Eye (tissue), 1 donor: ENCODE measurements at regions not wholly inside any gene's neighbourhood (a gene's known extent, or its start where the extent isn't known, plus 50 kb on each side); places are given as distances from the start of the nearest gene placed in this dataset.

Experiments used
- DNase-seq: peaks from one replicate; pipeline ENCODE4 v3.0.0-alpha.2; 2015

DNA sequence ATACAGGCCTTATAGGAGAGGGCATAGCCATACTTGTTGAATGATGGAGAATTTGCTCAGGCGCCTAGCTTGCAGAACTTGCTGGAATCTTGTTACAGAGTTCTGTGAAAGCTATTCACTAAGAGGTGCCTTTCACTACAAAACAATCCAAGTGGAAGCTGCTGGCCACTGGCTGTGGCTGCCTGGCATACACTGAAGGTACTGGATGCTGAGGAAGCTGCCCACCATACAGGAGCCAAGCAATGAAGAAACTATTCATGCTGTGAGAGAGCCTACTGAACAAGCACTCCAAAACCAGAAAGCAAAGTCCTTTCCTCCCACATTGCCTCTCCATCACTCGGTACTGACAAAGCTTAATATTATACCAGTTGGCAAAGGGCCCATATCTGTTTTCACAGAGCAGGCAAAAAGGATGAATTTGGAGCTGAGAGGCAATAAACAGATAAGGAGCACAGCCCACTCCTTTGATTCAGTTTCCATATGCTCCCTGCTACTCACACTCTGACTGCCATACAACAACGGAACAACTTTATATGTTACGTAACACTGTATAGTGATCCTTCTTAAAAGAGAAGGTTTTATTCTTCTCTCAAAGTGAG lies 192.6 kb upstream of the ALCAM start:
- DNase-seq, result no peak

DNA sequence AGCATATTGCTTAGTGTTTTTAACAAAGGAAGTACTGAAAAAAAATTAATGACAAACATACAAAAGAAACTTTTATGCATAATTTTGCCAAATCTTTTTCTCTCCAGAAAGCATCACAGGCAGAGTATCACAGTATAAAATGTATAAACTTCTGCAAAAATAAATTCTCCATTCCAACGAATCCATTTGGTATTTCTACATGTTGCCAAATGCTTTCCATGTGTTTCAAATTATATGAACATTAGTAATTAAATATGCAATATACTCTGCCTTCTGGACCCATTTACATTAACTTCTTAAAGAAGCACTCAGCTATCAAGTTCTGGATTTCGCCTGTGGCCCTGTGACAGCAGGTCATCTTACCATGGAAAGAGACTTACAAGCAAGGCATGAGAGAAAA lies 189.1 kb upstream of the ALCAM start:
- DNase-seq, result no peak

DNA sequence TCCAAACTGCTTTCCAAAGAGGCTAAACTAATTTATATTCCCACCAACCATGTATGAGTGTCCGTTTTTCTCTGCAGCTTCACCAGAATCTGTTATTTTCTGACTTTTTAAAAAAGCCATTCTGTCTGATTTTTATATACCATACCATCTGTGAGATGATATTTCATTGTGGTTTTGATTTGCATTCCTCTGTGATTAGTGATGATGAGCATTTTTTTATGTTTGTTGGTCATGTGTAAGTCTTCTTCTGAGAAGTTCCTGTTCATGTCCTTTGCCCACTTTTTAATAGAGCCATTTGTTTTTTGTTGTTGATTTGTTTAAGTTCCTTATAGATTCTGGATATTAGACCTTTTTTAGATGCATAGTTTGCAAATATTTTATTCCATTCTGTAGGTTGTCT lies 179.4 kb upstream of the ALCAM start:
- DNase-seq, result no peak

DNA sequence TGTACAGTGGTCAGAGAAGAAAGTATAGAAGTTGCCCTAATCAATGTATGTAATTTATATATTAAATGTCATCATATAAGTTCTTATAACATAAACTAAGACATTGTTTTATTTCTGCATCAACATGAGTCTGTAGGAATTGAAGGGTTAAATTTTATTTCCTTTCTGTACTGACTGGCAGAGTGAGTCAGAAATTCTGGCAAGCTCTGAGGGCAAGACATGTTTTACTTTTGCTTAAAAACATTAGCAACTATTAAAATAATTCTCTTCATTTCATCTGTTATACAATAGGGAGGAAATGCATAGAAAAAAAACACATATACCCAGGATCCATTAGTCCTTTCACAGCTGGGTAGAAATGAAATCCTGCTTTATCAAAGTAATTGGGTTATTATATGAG lies 171.4 kb upstream of the ALCAM start:
- no peak for DNase-seq

DNA sequence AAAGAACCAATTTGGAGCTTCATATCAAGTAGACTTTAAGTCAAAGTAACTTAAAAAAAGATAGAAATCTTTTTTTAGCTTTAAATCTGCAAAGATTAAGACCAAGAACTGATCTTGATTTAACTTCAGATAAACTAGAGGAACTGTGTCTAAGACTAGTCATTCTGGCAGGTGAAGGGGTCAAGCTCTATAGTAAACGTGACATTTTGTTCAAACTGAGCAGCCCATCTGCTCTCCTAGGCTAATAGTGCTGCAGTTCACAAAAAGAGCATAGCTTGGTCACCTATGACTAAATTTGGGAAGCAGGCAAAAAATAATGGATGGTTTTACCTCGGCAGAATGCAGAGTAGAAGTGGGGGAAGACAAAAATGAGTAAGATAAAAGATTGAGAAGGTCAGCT lies 168.8 kb upstream of the ALCAM start:
- no peak for DNase-seq

DNA sequence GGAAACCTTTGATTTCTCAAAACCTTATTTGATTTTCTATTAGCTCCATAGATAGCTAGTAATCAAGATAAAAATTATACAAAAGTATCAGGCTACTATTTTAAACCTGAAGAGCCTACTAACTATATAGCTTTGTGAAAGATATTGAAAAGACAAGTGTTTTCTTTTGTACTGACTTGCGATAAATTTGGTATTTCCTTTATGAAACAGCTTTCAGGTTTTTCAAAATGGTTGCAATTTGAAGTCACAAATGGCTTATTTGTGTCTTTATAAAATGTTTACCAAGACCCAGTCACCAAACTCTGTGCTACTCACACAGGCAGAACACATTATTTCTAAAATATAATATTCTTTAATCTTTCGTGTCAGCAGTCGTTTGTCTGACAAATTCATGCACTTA lies 167.5 kb upstream of the ALCAM start:
- DNase-seq, result no peak

DNA sequence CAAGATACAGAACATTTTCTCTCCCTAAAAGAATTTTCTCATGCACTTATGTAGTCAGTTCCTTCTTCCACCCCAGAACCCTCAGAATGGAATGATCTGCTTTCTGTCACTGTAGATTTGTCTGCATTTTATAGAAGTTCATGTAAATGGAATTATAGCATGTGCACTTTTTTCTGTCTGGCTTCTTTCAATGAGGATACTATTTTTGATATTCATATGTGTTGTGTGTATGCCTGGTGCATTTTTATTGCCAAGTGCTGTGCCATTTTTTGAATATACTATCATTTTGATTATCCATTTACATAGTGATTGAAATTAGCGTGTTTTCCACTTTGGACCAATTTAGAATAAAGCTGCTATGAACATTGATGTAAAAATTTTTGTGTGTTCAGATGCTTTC lies 156.6 kb upstream of the ALCAM start:
- no peak for DNase-seq

DNA sequence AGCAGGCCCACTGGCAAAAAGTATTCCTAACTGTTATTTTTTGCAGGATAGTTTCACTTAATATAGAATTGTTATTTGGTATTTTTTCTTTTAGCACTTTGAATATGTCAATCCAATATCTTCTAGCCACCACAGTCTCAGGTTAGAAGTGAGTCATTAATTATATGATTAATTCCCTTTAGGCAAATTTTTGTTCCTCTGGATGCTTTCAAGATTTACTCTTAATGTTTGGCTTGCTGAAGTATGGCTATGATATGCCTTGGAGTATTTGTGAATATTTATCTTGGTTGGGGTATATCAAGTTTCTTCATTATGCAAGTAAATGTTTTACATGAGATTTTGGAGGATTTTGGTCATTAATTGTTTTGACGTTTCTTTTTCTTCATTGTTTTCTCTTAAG lies 152.1 kb upstream of the ALCAM start:
- DNase-seq, result no peak

DNA sequence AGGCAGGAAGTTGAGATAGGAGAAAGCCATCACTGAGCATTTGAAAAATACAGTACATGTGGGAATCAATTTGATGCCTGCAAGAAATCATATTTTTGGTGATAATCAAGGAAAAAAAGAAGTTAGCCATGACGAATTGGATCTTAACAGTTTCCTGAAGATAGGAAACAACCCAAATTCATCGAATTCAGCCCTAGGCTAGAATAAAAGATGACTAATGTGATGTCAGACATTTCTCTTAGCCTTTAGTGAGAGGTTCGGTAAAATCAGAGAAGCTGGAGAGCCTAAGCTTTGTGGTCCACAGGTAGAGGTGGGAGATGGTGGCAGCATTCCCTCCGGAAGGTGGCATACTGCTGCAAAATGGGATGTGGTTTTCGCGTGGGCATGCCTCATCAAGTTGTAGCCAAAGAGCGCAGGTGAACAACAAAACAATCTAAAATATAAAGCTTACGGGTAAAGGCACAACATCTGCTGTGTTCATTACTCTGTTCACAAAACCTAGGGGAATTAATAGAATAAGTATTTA lies 144.1 kb upstream of the ALCAM start:
- no peak for DNase-seq

DNA sequence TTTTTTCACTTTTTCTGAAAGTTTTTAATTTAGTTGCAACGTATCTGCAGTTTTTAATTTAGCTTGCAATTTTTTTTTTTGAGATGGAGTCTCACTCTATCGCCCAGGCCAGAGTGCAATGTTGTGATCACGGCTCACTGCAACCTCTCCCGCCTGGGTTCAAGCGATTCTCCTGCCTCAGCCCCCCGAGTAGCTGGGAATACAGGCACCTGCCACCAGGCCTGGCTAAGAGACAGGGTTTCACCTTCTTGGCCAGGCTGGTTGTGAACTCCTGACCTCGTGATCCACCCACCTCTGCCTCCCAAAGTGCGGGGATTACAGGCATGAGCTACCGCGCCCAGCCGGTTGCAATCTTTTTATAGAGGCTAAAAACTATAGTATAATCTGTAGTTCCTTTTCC lies 142.9 kb upstream of the ALCAM start:
- DNase-seq, result no peak

DNA sequence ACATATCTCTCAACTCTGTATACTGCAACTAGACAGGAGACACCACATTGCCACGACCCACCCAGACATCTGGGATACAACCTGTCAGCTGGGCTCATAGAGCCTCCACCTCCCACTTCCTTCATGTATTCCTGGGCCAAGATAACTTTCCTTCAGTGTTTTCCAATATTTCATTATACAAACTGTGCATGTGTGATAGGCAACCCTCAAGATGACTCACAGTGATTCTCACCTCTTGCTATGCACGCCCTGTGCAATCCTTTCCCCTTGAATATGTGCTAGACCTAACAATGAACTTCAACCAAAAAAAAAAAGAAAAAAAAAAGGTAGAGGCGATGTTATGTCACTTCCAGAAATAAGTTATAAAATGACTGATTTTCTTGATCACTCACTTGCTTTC lies 138.0 kb upstream of the ALCAM start:
- DNase-seq, result no peak

DNA sequence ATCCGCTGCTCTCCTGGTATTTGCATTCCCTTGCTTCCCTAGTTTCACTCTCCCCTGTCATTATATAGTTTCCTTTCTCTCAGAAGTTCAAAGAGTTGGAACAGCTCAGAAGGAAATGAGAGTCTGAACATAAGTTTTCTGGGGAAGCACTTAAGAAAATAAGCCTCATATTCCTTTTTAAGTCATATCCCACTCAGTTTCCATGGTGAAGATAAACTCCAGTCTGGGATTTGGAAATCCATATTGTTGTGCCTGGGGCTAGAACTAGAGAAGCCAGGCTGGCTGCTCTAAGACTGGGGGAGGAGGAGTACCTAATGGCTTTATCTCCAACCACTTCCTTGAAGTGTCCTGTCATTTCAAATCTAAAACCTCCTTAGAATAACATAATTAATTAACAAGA lies 134.2 kb upstream of the ALCAM start:
- DNase-seq, result no peak

DNA sequence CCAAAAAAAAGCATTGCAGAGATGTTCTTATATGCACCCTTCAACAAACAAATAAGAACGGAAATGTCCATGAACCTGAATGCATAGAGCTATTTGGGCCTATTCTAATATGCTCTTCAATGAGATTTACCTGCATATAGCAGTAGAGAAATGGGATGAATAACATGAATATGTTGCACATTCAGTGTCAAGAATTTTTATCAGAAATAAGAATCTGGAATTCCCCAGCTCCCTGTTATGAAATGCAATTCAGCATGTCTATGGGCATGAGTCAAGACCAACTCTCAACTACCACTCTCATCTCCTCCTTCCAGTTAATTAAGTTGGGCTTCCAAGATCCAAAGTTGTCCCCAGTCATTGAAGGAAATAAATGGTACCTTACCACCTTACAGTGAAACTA lies 133.7 kb upstream of the ALCAM start:
- DNase-seq, result no peak

DNA sequence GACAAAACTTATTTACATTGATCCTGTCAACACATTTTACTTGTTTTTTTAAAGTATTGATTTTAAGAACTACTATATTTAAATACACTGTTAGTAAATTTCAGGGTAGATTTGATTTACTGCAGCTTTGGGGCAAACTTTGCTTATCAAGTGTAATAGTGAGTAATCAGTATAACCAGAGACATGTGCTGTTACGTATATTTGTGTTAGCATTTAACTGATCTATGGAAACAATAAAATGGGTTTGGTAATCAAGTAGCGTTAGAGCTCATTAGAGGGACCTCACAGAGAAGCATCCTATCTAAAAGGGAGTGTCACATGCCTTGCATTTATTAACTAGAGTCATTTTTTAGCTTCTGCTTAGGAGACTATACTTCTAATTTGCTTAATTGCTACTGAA lies 131.5 kb upstream of the ALCAM start:
- no peak for DNase-seq

DNA sequence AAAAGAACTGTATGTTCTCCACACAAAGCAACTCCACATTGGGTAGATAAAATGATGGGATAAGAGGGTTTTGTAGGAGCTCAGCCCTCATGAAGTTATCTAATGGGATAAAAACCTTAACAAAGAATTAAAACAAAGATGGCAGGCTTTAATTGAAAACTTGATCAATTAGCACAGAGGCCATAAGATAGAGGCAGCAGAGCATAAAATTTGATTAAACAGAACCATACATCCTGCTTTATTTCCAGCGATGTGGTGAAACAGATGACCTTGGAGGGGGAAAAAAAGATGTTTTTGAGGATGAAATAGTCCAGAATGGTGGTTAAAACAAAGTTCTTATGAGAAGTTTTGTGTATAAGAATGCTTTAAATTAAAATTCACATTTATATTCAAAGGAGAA lies 130.9 kb upstream of the ALCAM start:
- peak; percentile 16 for DNase-seq

DNA sequence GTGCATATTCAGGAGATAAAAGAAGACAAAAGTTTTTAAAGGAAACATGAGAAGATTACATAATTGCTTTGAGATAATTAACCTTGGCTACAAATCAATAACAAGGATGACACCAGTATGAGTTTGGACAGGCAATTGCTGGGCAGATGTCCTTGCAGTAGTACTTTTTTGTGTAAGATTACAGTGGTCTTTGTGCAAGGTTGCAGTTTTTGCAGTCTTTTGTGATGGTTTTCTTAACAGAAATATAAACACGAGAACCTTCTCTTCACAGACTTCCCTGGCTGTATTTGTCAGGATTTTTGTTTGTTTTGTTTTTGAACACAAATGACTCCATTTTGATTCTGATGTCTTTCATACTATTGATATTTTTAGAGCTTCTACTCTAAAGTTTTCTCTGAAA lies 128.3 kb upstream of the ALCAM start:
- DNase-seq, result no peak

DNA sequence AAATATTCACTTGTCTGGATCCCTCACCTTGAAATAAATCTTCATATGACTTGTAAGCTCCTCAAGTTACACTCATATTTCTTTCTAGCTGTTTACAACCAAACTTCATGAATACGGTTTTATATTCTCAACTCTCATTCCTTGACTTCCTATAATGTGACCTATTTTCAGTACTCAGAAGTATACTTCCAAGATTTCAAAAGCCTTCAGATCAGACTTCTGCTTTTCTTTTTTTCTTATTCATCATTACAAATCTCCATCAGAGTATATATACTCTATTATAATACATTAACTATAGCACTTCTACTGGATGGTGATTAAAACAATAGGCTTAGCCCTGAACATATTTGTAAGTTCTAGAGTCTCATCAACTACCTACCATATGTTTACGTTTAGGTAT lies 123.6 kb upstream of the ALCAM start:
- no peak for DNase-seq

DNA sequence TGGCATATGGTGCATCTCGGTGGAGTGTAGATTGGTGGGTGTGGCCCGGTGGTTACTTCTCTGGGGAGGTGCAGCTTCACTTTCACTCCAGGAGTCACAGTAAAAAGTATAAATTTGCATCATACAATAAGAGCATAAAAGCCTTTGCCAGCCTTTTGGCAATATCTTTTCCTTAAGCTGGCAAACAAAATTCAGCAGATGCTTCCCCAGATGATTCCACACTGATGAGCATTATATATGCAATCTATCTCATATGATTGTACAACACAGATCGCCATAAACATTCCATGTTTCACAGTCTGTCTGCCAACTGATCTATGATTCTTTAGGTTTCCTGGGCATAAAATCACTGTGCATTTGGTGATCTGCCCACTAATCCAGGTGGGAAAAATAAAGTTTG lies 120.2 kb upstream of the ALCAM start:
- DNase-seq, result no peak

DNA sequence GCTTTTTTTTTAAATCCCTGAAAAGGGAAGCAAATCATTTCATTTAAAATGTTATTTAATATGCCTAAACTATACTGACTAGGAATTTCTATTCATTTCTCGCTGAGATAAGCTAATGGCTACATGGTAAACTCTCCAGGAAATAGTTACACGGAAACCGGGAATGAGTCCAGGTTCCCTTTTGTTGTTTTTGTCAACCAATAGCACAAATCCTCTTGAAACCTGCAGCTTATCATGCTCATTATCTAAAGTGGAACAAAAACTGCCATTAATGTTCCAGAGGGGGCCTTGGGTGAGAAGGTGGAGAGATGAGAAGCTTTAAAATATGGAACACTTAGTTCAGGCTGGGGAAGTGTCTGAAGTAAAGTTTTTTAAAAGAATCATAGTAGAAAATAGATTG lies 113.5 kb upstream of the ALCAM start:
- no peak for DNase-seq

DNA sequence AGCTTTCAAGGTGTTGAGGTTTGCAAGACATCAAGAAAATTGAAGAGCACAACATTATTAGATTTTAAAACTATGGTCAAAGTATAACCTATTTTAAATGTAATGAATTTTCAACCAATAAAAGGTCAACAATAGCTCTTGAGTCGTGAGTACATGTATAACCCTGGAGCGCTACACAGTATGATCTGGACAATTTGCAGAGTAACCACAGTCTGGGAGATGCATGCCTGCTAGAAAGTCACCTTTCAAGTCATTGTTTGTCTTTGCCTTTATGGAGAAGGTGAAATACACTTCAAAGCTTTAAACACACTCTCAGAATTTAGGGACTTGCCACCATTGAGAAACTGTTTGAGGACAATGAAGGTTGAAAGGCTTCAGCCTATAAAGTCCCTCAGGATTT lies 112.6 kb upstream of the ALCAM start:
- no peak for DNase-seq

DNA sequence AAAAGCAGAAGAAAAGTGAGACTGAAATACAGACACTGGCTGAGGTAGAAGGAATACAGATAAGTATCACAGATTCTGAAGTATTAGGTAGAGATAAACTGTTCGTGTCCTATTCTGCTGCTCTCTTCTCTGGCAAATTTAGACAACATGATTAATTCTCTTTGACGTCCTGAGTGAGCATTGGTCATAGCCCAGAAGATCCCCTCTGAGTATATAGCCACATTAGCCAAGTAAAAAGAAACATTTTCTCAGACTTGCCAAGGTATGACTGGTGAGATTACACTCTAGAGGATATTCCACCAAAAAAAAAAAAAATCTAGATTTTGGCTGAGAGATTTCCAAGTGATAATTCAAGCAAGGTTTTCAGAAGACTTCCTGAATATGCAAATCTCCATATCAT lies 111.4 kb upstream of the ALCAM start:
- peak; percentile 55 for DNase-seq

DNA sequence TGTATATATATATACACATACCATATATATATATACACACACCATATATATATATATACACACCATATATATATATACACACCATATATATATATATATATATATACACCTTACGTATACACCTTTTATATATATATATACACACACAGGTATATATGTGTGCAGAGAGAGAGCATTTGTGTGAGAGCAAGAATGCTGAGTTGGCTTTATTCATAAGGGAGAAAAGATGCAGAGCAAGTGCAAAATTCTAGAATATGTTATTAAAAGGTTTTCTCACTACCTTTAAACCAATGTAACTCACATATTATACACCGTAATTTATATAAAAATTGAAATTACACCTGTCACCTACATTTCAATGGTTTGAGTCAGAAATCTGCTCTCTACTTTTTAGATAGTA lies 107.2 kb upstream of the ALCAM start:
- DNase-seq, result no peak

DNA sequence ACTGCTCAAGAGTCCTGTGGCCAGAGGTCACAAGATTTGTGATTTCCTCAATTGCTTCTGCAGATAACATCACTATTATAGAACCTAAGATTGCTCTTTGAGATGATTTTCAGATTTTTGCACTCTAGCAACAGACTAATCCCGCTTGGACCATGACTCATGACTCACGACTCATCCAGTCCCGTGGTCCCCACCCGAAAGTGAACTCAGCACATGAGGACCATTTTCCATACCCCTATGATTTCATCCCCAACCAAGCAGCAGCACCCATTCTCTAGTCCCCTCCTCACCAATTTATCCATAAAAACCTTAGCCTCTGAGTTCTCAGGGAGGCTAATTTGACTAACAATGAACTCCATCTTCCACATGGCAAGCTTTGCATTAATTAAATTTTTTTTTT lies 106.3 kb upstream of the ALCAM start:
- DNase-seq, result no peak

DNA sequence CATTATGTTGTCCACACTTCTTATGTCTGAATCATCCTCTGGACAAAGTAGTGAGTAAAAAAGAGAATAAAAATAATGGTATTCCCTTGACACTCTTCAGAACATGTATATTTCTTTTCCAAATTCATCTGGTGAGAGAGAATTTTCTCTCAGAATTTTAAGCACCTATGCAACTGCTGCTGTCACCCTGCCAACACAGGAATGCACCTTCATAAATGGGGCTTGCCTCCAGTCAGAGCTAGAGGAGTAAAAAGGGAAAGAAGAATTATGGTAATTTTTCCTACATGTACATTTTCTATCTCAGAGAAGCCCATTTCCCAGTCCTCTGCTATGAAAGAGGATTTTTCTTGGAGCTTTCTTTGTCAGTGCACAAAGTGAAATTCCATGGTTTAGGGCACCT lies 92.2 kb upstream of the ALCAM start:
- DNase-seq, result no peak

DNA sequence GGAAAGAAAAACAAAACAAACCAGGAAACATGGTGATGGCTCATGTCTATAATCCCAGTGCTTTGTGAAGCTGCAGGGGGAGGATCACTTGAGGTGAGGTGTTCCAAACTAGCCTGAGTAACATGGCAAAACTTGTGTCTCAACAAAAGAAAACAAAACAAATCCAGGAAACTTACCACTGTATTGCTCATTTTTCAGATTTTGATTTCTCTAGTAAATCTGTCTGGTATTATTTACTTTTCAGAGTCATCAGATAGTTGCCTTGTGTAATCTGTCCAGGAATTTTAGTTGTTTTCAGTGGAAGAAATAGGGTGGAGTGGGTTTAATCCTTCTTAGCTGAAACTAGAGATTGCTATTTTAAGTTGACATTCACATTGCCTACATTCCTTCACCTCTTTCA lies 91.8 kb upstream of the ALCAM start:
- no peak for DNase-seq

DNA sequence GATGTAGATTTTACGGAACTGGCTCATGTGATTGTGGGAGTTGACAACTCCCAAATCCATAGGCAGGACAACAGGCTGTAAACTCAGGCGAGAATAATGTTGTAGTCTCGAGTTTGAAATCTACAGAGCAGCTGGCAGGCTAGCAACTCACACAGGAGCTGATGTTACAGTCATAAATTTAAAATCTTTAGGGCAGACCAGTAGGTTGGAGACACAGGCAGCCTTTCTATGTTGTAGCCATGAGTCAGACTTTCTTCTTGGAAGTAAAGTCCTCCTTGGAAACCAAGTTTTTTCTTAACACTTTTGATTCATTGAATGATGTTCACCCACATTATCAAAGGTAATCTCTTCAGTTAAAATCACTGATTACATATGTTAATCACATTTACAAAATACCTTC lies 89.1 kb upstream of the ALCAM start:
- DNase-seq, result no peak
